ENCODE measurements at regions not wholly inside any gene's neighbourhood (a gene's known extent, or its start where the extent isn't known, plus 50 kb on each side); places are given as distances from the start of the nearest gene placed in this dataset.

- TF ChIP-seq POLR2A (IDR thresholded peaks at IDR 0.05; ENCODE audit: low read depth, low read length) (no peak), POLR2AphosphoS5 (IDR thresholded peaks at IDR 0.05; ENCODE audit: low read depth, low read length) (no peak), SPI1 (IDR thresholded peaks at IDR 0.05; ENCODE audit: low read depth, low read length) (no peak), TAF1 (IDR thresholded peaks at IDR 0.05; ENCODE audit: low read depth, low read length) (no peak), PAX5 (IDR thresholded peaks at IDR 0.05; ENCODE audit: insufficient read depth, low read length, severe bottlenecking) (no peak), POU2F2 (IDR thresholded peaks at IDR 0.05; ENCODE audit: low read depth, low read length) (no peak)
Measured at GRCh38 chr3:148493631-148494030, 204.1 kb upstream of the AGTR1 start.

All from GM12891 (cell line).